Panc1 (cell line): ENCODE measurements at regions not wholly inside any gene's neighbourhood (a gene's known extent, or its start where the extent isn't known, plus 50 kb on each side); places are given as distances from the start of the nearest gene placed in this dataset.

ENCODE experiments used
- ATAC-seq: fragments of 200-7000 bp; cut with Tn5 transposase; 2 replicates; pipeline ENCODE4 v1.9.1; 2020; ENCODE audit warnings: mild to moderate bottlenecking, moderate library complexity
- BruUV-seq: library from RNA; stranded (reverse); fragments of 400-500 nt; replicated peaks from 2 replicates; lab custom pipeline; 2021; lab: Mats Ljungman, UMichigan
- CTCF ChIA-PET: fragments of 300-600 bp; sonication (Branson Sonifier 250); formaldehyde crosslinking; loops from one replicate; lab custom pipeline; 2022; ENCODE audit warnings: antibody characterized with exemption; lab: Charles Lee
- POLR2A ChIA-PET: fragments of 300-600 bp; sonication (Branson Sonifier 250); formaldehyde crosslinking; loops from one replicate; lab custom pipeline; 2022; ENCODE audit warnings: antibody characterized with exemption; lab: Charles Lee
- DNase-seq: peaks from one replicate; pipeline ENCODE4 v3.0.0-alpha.2; 2010; ENCODE audit warnings: low read depth, low spot score
- H3K27ac ChIP-seq: 2 replicates; pipeline ENCODE4 v1.5.1; 2011; ENCODE audit warnings: mild to moderate bottlenecking, low read length, inconsistent platforms
- H3K27me3 ChIP-seq: fragments of 200-500 bp; sonication (Bioruptor generic); 2 replicates; pipeline ENCODE4 v1.6.0; 2014; ENCODE audit warnings: low read length, inconsistent platforms; ENCODE audit not compliant: control insufficient read depth, insufficient read depth
- H3K36me3 ChIP-seq: fragments of 200-500 bp; sonication (Bioruptor generic); 2 replicates; pipeline ENCODE4 v1.5.1; 2014; ENCODE audit warnings: inconsistent platforms, mild to moderate bottlenecking, low read length, moderate library complexity; ENCODE audit not compliant: control insufficient read depth, insufficient read depth
- H3K4me1 ChIP-seq: 2 replicates; pipeline ENCODE4 v1.5.1; 2011; ENCODE audit warnings: inconsistent platforms, mild to moderate bottlenecking, low read length, moderate library complexity; ENCODE audit not compliant: control insufficient read depth, insufficient read depth
- H3K4me3 ChIP-seq, 2 experiments: 2 replicates each; pipeline ENCODE4 v1.5.1; 2011 to 2012; ENCODE audit warnings: low read depth in 2 of 2, low read length in 2 of 2, mild to moderate bottlenecking in 2 of 2, inconsistent platforms in 1 of 2, moderate library complexity in 1 of 2
- H3K9me3 ChIP-seq: fragments of 200-500 bp; sonication (Bioruptor generic); 2 replicates; pipeline ENCODE4 v1.5.1; 2014; ENCODE audit warnings: low read depth, mild to moderate bottlenecking, inconsistent platforms, low read length, moderate library complexity; ENCODE audit not compliant: control insufficient read depth, insufficient read depth
- CTCF ChIP-seq: fragments of 450-650 bp; IDR thresholded peaks from 2 replicates; pipeline ENCODE4 v1.5.1; 2017; ENCODE audit warnings: mild to moderate bottlenecking
- POLR2AphosphoS5 ChIP-seq: IDR thresholded peaks from 2 replicates; pipeline ENCODE4 v1.6.1; 2012; ENCODE audit warnings: mild to moderate bottlenecking, low read depth, low read length, moderate library complexity
- REST ChIP-seq, 2 experiments: IDR thresholded peaks; 2 replicates each; pipeline ENCODE4 v1.6.1; 2011 to 2012; ENCODE audit warnings: low read depth in 2 of 2, control low read depth in 1 of 2, low read length in 1 of 2, mild to moderate bottlenecking in 1 of 2, moderate library complexity in 1 of 2; ENCODE audit not compliant: insufficient read depth in 1 of 2
- SIN3A ChIP-seq: IDR thresholded peaks from 2 replicates; pipeline ENCODE4 v1.6.1; 2012; ENCODE audit warnings: low read depth, mild to moderate bottlenecking, low read length, moderate library complexity, borderline replicate concordance; ENCODE audit not compliant: insufficient read depth
- TCF7L2 ChIP-seq: IDR thresholded peaks from 2 replicates; pipeline ENCODE4 v1.6.1; 2011; ENCODE audit warnings: mild to moderate bottlenecking, low read depth, low read length, inconsistent platforms
- in situ Hi-C: cut with HindIII; loops from 2 replicates; pipeline ENCODE4 v1.10.0; 2016; ENCODE audit warnings: low sequenced_read_pairs, low pct_unique_long_range_greater_than_20kb
- intact Hi-C: fragments of 100-400 bp; cut with micrococcal nuclease; formaldehyde crosslinking; loops from one replicate; pipeline ENCODE4 v1.10.0; 2022; ENCODE audit not compliant: unreplicated experiment

- Histone ChIP-seq H3K4me3 (no peak overlapping the region), H3K9me3 (no peaks in the 10 kb centered on the region), H3K36me3 (no peaks in the 10 kb centered on the region), H3K27ac (no peak overlapping the region), H3K27me3 (no peaks in the 10 kb centered on the region), H3K4me1 (no peaks in the 10 kb centered on the region)
- in situ Hi-C loops, result no loop called here
- no peak for DNase-seq
- TF ChIP-seq REST (IDR thresholded peaks at IDR 0.05; ENCODE audit: insufficient read depth in 1 of 2, low read depth in 2 of 2, low read length in 1 of 2) (no peak), SIN3A (no peak), TCF7L2 (no peak), POLR2AphosphoS5 (no peak), CTCF (no peak)
- POLR2A ChIA-PET, result no interaction called here
- BruUV-seq, result no TSS peak
- intact Hi-C loops, result no loop called here
- ATAC-seq, result no peak
- CTCF ChIA-PET, result interaction anchor here (0.6 kb wide), 1 partner anchor 40 kb away, joined by 5 read pairs; no protein-coding TSS in a partner anchor
These were observed 106.9 kb upstream of the ETV6 start for GRCh38 chr12:11542599-11542998.

- no peak overlapping the region for H3K27ac ChIP-seq
- no peaks in the 10 kb centered on the region for H3K9me3 ChIP-seq
- DNase-seq, result no peak
- ChIA-PET POLR2A (interaction anchor here (0.7 kb wide), 1 partner anchor 178 kb away, joined by 6 read pairs; no protein-coding TSS in a partner anchor), CTCF (no interaction called here)
- TF ChIP-seq CTCF (no peak), REST (IDR thresholded peaks at IDR 0.05; ENCODE audit: insufficient read depth in 1 of 2, low read depth in 2 of 2, low read length in 1 of 2) (no peak), SIN3A (no peak), TCF7L2 (no peak), POLR2AphosphoS5 (no peak)
- H3K4me1 ChIP-seq, result no peaks in the 10 kb centered on the region
- no peak for ATAC-seq
- intact Hi-C loops, result no loop called here
- no peak overlapping the region for H3K4me3 ChIP-seq
- BruUV-seq, result no TSS peak
- no peaks in the 10 kb centered on the region for H3K36me3 ChIP-seq
- in situ Hi-C loops, result no loop called here
- H3K27me3 ChIP-seq, result no peaks in the 10 kb centered on the region
These were observed 105.9 kb upstream of the ETV6 start for GRCh38 chr12:11543457-11544158.
